GM18508 (cell line): ENCODE measurements at regions not wholly inside any gene's neighbourhood (a gene's known extent, or its start where the extent isn't known, plus 50 kb on each side); places are given as distances from the start of the nearest gene placed in this dataset.
"Not testable (repeated sequence)": the region's sequence is repeated elsewhere in the genome, so short reads cannot be mapped to it uniquely, and the experiment has no call there.

Experiments
- ATAC-seq: cut with Tn5 transposase; IDR thresholded peaks from one replicate; pipeline ENCODE4 v1.9.1; 2021; ENCODE audit warnings: moderate number of reproducible peaks; ENCODE audit not compliant: insufficient read depth, unreplicated experiment

- ATAC-seq, result no peak
These were observed 759.7 kb downstream of the NTRK3 start for GRCh38 chr15:87496795-87497194.

GRCh38 chr15:87496109-87496508 lies 760.4 kb downstream of the NTRK3 start:
- ATAC-seq, result no peak

- ATAC-seq, result no peak
These were observed 762.7 kb downstream of the NTRK3 start for GRCh38 chr15:87493803-87494202.

- no peak for ATAC-seq
These were observed 764.2 kb downstream of the NTRK3 start for GRCh38 chr15:87492321-87492720.

- ATAC-seq, result no peak
These were observed 765.9 kb downstream of the NTRK3 start for GRCh38 chr15:87490666-87491065.

- ATAC-seq, result no peak
These were observed 766.5 kb downstream of the NTRK3 start for GRCh38 chr15:87489902-87490665.

- no peak for ATAC-seq
These were observed 767.1 kb downstream of the NTRK3 start for GRCh38 chr15:87489456-87489855.

GRCh38 chr15:87487484-87487883 lies 769.1 kb downstream of the NTRK3 start:
- no peak for ATAC-seq

GRCh38 chr15:87483468-87483867 lies 773.1 kb downstream of the NTRK3 start:
- ATAC-seq, result no peak

GRCh38 chr15:87481126-87481525 lies 775.4 kb downstream of the NTRK3 start:
- no peak for ATAC-seq

GRCh38 chr15:87478687-87479072 lies 777.9 kb downstream of the NTRK3 start:
- ATAC-seq, result no peak

- ATAC-seq, result no peak
These were observed 778.5 kb downstream of the NTRK3 start for GRCh38 chr15:87477737-87478686.

- no peak for ATAC-seq
These were observed 779.5 kb downstream of the NTRK3 start for GRCh38 chr15:87477026-87477425.

- no peak for ATAC-seq
These were observed 785.6 kb downstream of the NTRK3 start for GRCh38 chr15:87470923-87471322.

- not testable (repeated sequence) for ATAC-seq
These were observed 792.6 kb downstream of the NTRK3 start for GRCh38 chr15:87463956-87464355.

- no peak for ATAC-seq
These were observed 794.9 kb downstream of the NTRK3 start for GRCh38 chr15:87461631-87462030.

GRCh38 chr15:87454860-87455259 lies 801.7 kb downstream of the NTRK3 start:
- ATAC-seq, result no peak

- ATAC-seq, result no peak
These were observed 806.2 kb downstream of the NTRK3 start for GRCh38 chr15:87450314-87450713.

GRCh38 chr15:87439090-87439489 lies 817.4 kb downstream of the NTRK3 start:
- no peak for ATAC-seq

- no peak for ATAC-seq
These were observed 822.7 kb downstream of the NTRK3 start for GRCh38 chr15:87433871-87434270.

- no peak for ATAC-seq
These were observed 826.8 kb downstream of the NTRK3 start for GRCh38 chr15:87429754-87430153.
